ENCODE measurements at regions not wholly inside any gene's neighbourhood (a gene's known extent, or its start where the extent isn't known, plus 50 kb on each side); places are given as distances from the start of the nearest gene placed in this dataset.
"Not testable (repeated sequence)": the region's sequence is repeated elsewhere in the genome, so short reads cannot be mapped to it uniquely, and the experiment has no call there.

DNA sequence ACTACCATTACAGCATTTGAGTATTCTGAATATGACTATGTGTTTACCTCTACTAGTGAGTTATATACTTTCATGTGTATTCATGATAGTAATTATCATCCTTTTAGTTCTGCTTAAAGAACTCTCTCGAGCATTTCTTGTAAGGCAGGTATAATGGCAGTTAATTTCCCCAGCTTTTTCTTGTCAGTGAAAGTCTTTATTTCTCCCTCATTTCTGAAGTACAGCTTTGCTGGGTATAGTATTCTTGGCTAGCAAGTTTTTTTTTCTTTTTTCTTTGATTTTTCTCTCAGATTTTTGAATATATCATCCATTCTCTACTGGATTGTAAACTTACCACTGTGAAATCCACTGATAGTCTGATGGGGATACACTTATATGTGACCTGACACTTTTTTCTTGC lies 165.9 kb upstream of the ARHGAP5 start:
- no peak for DNase-seq (ENCODE audit: low read depth in 2 of 3, low spot score in 1 of 3)

DNA sequence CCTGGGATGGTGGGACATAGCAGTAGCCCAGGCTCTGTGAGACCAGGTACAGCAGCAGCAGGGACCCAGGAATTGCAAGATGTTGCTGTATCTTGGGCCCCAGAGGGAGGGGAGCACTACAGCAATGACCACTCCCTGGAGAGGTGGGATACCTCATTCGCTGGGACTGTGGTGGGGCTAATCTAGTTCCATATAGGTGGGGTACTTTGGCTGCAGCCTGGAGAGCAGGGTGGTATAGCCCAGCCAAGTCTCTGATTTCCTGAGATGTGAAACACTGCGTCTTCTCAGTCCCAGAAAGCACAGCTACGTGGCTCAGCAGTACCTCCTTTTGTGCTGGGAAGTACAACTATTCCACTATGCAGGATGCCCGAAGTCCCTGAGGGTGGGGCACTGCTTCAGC lies 163.7 kb upstream of the ARHGAP5 start:
- no peak for DNase-seq (ENCODE audit: low read depth in 2 of 3, low spot score in 1 of 3)

DNA sequence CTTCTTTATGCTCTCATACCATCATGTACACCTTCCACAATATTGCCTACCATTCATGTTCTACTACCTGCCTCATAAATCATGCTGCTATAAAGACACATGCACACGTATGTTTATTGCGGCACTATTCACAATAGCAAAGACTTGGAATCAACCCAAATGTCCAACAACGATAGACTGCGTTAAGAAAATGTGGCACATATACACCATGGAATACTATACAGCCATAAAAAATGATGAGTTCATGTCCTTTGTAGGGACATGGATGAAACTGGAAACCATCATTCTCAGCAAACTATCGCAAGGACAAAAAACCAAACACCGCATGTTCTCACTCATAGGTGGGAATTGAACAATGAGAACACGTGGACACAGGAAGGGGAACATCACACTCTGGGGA lies 158.8 kb upstream of the ARHGAP5 start:
- not testable (repeated sequence) for DNase-seq (ENCODE audit: low read depth in 2 of 3, low spot score in 1 of 3)

DNA sequence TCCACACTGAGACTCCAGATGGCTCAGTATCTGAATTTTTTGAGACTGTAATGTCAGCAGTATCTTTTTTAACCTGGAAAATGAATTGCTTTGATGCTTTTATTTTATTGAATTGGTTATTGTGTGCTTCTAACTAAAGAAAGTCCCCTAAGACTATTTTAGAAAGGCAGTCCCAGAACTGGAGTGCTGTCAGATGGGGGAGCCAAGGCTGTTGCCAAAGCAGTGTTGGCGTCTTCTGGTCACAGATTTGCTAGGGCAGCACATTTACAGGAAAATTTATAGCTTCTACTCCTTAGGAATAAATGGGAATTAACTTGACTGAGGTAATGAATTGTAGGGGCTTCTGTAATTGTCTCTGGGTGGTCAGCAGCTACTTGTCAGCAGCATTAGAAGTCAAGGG lies 157.1 kb upstream of the ARHGAP5 start:
- no peak for DNase-seq (ENCODE audit: low read depth in 2 of 3, low spot score in 1 of 3)

DNA sequence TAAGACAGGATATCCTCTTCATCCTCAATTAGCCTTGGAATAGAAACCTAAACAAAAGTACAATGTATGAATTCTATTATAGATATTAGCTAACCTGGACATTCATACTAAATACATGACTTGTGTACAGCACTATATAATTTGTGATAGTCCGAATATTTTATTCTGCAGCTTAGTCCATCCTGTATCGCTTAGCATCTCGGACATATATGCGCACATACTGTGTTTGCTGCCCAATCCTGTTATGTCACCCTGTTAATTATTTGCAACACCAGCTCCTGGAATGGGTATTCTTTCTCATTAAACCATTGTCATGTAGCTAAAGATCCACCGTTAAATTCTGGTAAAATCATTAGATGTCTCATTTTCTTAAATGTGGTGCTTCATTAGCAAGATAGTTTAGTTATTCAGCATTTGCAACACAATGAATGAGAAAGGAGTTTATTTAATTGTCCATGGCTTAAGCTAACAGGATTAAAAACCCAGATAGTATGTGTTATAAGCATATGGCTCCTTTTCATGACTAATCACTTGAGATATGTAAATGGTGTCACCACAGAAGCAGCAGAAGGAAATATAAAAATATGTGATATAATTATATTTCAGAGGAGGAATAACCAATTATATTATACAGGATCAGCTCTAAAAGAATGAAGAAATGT lies 156.0 kb upstream of the ARHGAP5 start:
- DNase-seq (ENCODE audit: low read depth in 2 of 3, low spot score in 1 of 3): no peak

DNA sequence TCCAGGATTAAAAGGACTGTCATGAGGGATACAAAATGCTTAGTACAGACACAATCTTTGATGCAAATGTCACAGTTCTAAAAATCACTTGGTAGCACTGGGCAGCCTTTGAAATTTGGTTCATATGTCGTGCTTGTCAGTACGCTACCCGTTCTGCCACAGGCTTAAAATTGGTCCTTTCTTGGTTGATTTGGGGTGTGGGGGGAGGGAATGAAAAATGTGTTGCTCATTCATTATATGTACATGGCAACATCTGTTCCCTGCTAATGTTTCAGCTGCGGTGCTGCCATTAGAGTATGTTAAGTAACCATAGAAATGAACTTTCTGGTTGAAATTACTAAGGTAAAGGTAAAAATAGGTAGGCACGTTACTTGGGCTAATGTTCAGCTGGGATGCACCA lies 155.4 kb upstream of the ARHGAP5 start:
- DNase-seq (ENCODE audit: low read depth in 2 of 3, low spot score in 1 of 3): no peak

DNA sequence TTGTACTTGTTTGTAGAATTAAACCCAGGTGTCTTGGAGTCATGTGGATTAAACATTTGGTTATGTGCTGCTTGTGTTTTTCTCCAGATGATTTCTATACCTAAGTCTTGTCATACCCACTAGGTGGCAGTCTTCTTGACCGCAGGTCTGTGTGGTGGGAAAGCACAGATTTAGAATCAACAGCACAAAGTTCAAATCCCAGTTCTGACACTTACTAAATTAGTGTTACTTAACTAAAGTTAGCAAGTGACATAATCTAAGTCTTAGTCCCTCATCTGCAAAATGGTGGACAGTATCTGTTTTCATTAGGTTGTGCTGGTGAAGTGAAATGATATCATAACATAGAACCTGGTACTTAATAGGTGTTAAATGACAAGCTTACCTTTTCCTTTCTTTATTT lies 151.0 kb upstream of the ARHGAP5 start:
- DNase-seq (ENCODE audit: low read depth in 2 of 3, low spot score in 1 of 3): peak in 1 of 3 donors; percentile 15

DNA sequence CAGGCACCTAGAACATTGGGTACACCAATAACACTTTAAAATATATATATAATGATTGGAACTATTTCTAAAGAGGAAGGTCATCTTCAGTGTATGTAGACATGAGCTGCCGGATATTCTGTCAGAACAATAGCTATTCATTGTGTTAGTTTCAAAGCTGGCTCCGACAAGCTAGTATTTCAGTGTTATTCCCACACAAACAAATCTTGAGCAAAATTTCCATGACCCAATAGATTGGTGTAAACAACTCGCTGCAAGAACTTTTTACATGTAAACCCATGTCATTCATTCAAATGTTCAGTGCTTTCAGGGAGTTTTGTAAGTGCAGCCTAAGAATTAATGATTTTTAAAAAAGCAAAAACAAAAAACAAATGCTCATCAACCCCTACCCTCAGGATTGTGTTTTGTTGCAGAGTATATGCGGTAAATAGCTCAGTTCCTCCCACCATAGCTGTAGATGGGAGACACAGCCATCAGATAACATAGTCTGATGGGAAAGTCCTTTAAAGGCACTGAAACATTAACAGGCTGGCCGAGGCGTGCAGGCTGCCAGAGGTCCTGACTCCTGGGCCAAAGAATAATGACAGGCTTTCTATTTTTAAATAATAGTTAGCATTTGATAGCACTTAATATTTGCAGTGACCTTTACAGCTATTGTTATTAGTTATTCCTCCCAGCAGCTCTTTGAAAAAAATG lies 150.3 kb upstream of the ARHGAP5 start:
- DNase-seq (ENCODE audit: low read depth in 2 of 3, low spot score in 1 of 3): no peak

DNA sequence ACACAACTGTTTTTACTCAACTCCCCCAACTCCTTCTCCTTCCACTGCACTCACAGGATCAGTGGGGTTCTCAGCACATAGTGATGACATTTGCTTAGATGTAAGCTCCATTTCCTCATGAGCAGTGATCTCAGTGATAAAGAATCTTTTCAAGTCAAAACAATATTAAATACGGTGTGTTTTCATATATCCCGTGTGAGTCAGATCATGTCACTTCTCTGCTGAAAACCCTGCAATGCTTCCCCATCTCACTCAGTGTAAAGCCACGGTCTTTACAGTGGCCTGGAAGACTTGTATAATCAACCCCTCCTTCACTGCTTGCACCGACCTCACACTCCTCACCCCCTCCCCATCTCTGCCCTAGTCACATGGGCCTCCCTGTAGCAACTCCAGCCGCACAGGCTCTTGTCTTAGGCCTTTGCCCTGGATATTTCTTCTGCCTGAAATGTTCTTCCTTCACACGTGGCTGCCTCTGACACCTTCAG lies 149.7 kb upstream of the ARHGAP5 start:
- no peak for DNase-seq (ENCODE audit: low read depth in 2 of 3, low spot score in 1 of 3)

DNA sequence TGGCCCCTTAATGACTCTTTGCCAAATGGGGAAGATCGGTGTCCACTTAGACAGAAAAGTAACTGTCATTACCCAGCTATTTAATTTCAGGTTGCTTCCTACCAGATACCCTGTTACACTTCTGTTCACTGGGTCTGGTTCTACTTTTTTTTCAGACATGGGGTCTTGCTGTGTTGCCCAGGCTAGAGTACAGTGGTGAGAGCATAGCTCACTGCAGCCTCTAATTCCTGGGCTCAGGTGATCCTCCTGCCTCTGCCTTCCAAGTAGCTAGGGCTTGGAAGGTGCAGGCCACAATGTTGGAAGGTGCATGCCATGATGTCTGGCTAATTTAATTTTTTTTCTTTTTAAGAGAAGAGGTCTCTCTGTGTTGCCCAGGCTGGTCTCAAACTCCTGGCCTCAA lies 147.0 kb upstream of the ARHGAP5 start:
- DNase-seq (ENCODE audit: low read depth in 2 of 3, low spot score in 1 of 3): no peak

DNA sequence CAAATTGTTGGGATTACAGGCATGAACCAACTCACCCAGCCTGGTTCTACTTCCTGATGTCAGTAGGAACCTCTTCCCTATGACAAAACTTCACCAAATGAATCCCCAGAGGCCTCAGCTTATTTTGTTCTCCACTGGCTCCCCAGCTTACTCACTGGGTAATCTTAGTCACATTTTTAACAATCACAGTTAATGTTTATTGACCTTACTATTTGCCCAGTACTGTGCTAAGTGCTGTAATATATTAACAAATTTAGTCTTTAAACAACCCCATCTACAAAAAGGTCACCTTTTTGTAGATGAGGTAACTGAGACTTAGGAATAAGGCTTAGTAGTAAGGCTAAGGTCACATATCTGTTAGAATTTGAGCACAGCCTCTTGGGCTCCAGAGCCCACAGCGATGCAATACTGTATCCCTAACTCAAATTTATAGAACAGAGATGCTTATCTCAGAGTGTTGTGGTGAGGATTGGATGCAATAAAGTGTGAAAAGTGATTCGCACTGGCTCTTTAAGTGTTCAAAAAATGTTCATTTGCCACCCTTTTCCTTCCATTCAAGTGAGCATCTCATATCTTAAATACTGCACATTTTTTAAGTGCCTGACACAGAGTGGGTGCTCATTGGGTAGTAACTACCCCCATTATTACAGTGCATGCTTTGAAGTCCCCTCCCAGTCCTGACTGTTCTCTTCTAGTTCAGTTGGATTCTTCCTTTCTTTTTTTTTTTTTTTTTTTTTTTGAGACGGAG lies 146.4 kb upstream of the ARHGAP5 start:
- DNase-seq (ENCODE audit: low read depth in 2 of 3, low spot score in 1 of 3): no peak

DNA sequence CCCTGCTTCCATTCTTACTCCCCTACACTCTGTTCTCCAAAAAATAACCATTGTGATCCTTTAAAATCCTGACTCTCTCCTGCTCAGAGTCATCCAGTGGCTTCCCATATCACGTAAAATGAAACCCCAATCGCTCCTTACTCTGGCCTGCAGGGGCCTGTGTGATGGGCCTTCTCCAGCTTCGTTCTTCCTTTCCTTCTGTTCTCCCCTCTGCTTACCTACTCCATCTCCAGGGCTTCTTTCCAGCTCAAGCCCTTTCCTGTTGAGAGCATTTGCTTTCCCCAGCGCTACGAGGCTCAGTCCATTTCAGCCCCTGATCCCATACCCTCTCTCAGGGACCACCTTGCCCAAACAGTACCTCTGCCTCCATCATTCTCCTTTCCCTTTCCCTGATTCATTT lies 144.4 kb upstream of the ARHGAP5 start:
- DNase-seq (ENCODE audit: low read depth in 2 of 3, low spot score in 1 of 3): no peak

DNA sequence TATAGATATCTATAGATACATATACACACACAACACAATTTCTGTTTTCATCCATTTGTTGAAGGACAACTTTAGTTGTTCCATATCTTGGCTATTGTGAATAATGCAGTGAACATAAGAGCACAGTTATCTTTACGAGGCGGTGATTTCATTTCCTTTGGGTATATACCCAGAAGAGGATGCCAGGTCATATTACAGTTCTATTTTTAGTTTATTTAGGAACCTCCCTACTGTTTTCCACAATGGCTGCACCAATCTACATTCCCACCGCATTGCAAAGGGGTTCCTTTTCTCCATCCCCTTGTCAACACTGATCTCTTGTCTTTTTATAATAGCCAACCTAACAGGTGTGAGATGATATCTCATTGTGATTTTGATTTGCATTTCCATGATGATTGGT lies 143.4 kb upstream of the ARHGAP5 start:
- DNase-seq (ENCODE audit: low read depth in 2 of 3, low spot score in 1 of 3): no peak

DNA sequence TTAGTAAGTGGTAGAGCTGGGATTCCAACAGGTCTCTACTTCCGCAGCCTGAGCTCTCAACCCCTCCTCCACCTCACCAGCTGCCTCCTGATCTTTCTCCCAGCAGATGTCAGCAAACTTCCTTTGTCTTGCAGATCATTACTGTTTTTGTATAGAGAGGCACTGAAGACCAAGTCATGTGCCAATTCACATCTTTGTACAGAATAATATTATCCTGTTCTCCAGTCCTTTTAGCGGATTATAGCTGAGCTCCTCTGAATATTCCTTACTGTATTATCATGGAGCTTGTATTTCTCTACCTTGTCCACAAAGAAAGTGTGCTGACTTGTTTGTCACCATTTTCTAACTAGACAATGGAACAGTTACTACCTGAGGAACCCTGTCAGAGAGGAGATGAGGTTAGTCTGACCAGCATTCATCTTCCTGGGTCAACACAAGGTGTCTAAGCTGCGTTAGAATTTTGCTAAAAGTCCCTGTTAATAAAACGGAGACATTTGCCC lies 142.3 kb upstream of the ARHGAP5 start:
- no peak for DNase-seq (ENCODE audit: low read depth in 2 of 3, low spot score in 1 of 3)

DNA sequence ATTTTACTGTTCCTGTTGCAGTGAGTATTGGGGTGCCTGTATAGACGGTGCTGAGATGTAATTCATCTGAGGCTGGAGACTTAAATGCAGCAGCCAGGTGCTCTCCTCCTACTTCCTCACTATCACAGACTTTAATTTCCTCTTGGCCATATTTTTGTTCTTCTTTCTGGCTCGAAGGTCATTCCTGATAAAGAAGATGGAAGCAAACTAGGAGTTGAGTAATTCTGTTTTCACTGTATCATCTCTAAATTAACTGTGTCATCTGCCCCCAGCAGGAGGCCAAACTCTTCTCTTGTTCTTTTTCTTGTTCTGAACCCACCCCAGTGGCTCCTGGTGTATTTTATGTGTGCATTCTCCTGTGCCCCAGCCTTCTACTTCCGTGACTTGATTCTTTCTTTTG lies 141.7 kb upstream of the ARHGAP5 start:
- DNase-seq (ENCODE audit: low read depth in 2 of 3, low spot score in 1 of 3): no peak

DNA sequence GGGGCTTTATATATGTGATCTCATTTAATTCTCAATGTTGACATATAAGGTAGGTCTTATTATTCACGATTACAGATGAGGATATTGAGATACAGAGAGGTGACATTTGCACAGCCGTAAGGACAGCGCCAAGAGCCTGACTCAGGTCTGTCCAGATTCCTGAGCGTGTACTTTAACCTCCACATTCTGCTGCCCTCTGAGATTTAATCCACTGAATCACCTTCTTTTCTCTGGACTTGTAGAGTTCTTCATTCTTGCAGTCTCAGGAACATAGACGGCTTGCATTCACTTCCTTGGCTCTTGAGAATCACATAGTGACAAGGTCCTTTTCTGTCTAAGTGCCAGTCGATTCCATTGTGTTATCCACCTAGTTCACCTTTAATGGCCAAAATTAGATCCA lies 141.0 kb upstream of the ARHGAP5 start:
- no peak for DNase-seq (ENCODE audit: low read depth in 2 of 3, low spot score in 1 of 3)

DNA sequence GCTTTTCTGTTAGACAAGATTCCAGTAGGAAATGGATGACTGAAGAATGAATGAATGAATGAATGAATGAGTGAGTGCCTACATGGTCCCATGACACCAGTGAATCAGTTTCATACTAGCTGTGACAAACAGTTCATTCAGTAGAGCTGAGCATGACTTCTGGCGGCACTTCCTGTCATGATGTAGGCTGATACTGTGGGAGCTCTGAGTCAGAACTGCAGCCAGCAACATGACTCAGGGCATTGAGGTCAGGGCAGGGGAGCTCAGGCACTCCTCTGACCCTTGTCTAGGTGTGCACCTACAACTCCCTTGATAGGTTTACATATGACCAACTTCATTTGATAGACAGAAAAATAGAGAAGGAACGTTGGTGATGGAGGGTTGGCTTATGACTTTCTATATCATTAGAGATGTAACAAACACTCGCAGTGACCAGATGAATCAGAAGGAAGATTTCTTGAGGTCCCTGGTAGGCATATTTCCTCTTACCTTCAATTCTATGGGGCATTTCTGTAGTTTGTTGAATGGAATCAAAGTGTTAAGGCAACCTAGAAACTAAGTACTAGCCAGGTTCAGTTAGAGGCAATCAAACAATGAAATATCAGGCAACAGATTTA lies 139.3 kb upstream of the ARHGAP5 start:
- DNase-seq (ENCODE audit: low read depth in 2 of 3, low spot score in 1 of 3): peak; percentile 58 to 77 (median 62)

DNA sequence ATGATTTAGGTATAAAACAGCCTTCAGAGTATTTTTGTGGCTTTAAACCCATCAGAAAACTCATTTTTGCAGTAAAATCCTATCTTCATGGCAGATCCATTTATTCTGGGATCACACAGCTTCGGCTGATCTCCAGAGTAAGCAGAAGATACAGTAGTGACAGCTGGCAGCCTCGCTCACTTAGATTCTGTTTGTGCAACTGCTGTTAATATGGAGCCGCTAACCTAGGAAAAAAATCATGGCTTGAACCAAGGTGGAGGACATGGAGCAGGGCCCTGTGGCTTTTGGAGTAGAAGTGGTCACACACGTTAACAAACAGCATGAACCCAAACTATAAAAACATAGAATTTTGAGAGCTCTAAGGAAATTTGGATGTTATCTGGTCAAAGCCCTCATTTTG lies 137.2 kb upstream of the ARHGAP5 start:
- DNase-seq (ENCODE audit: low read depth in 2 of 3, low spot score in 1 of 3): no peak

DNA sequence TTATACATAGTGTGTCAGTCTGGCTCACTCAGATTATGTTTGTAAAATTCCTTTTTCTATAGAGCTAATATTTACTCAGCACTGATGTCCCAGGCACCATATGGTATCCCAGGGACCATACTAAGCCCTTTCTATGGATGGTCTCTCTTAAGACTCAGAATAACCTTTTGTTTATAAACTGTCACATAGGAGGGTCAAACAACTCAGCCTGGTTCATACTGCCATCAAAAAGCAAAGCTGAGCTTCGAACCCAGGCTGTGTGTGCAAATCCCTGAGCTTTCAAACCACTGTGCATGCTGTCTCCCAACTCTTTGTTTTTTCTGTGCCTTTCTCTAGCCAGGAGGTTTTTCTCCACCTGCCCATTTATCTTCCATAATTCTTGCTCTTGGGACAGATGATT lies 135.6 kb upstream of the ARHGAP5 start:
- no peak for DNase-seq (ENCODE audit: low read depth in 2 of 3, low spot score in 1 of 3)

DNA sequence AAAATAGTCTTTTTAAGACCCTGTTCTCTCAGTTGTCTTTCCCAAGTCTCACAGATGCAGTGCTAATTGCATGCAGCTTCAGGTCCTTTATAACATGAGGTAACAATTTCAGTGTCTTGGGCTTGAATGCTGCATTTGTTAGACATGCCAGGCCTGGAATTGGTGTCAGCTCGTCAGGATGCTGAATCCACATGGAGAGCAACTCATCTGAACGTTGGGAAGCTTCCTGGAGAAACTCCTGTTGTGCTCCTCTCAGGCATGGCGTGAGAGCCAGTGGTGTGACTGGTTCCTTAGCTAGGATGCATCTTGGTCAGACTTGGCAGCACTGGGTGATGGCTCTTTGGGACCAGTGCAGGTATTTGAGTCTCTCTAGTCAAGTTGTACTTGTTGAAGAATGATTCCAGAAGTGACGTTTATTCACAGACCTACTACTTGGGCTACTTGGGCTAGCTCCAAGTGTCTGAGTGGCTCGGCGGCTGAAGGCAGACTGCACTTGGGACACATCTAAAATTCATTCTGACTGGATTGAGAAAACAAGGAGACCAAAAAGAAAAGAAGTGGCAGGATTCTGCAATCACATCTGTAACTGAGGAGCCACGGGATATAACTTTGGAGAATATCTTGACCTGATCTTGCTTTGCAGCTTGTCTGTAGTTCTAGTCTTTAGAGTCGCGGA lies 134.8 kb upstream of the ARHGAP5 start:
- DNase-seq (ENCODE audit: low read depth in 2 of 3, low spot score in 1 of 3): no peak

DNA sequence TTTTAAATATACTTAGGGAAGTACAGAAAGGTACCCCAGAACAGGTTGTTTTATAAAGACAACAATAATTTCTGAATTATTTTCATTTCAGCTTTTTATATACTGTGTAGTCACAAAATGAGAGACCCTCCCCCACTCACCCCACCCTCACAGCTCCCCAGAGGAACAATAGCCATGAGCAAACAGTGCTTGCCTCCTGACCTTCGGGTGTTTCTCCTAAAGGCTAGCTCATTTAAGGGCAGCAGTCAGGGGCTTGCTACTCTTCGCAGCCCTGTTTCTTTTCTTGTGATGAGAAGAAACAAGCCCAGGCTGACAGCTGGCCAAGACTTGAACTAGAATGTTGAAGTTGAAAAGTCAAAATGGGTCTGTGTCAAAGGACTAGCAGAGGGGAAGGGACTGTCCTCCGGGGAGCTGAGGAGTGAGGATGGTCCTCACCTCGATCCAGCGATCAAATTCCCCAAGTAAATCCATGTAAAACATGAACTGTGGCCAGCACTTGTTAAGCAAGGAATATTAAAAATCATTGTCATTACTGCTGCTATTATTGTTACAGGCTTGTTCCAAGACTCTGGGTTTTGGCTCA lies 133.8 kb upstream of the ARHGAP5 start:
- no peak for DNase-seq (ENCODE audit: low read depth in 2 of 3, low spot score in 1 of 3)

Data from stimulated activated CD4-positive, alpha-beta T cell treated with anti-CD3 and anti-CD28 coated beads, Interleukin-12 subunit alpha, Interleukin-12 subunit beta, amount 100 ng/mL, for 48 hours (primary cell).